ENCODE measurements at regions not wholly inside any gene's neighbourhood (a gene's known extent, or its start where the extent isn't known, plus 50 kb on each side); places are given as distances from the start of the nearest gene placed in this dataset.

DNA sequence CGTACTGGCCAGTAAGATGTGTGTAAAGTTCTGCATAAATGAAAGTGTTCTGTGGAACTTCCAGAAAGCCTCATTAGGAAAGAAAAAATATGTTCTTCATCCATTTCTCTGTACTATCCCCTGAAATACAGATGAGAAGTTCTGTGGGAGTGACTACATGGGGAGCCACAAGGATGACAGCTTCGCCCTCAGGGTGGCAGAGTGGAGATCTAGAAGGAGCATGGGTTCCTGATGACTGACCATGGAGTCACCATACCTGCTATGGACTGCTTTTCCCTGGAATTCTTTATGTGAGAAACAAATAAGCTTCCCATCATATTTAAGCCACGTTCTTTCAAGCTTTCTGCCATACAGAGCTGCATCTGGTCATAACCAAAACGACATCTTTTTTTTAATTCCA, 113.9 kb upstream of the RGS1 start (continued):
- no peak for TF ChIP-seq E2F8 (IDR thresholded peaks at IDR 0.05; ENCODE audit: low read depth, partially characterized antibody)
- TF ChIP-seq ATF3 (IDR thresholded peaks at IDR 0.05; ENCODE audit: borderline replicate concordance, extremely low read depth, low read depth, low read length), result no peak
- TF ChIP-seq, protein P1, sequence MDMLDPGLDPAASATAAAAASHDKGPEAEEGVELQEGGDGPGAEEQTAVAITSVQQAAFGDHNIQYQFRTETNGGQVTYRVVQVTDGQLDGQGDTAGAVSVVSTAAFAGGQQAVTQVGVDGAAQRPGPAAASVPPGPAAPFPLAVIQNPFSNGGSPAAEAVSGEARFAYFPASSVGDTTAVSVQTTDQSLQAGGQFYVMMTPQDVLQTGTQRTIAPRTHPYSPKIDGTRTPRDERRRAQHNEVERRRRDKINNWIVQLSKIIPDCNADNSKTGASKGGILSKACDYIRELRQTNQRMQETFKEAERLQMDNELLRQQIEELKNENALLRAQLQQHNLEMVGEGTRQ (IDR thresholded peaks at IDR 0.05; ENCODE audit: borderline replicate concordance, low read depth, low read length), result no peak
- no peak for TF ChIP-seq MTA2 (IDR thresholded peaks at IDR 0.05; ENCODE audit: low read depth)
- no peak for TF ChIP-seq PAX8 (IDR thresholded peaks at IDR 0.05)
- TF ChIP-seq WRNIP1 (IDR thresholded peaks at IDR 0.05; ENCODE audit: borderline replicate concordance, low read depth, low read length), result no peak
- TF ChIP-seq ZNF274 (IDR thresholded peaks at IDR 0.05; ENCODE audit: insufficient read depth, insufficient read length), result no peak
- TF ChIP-seq ZSCAN29 (IDR thresholded peaks at IDR 0.05), result no peak

DNA sequence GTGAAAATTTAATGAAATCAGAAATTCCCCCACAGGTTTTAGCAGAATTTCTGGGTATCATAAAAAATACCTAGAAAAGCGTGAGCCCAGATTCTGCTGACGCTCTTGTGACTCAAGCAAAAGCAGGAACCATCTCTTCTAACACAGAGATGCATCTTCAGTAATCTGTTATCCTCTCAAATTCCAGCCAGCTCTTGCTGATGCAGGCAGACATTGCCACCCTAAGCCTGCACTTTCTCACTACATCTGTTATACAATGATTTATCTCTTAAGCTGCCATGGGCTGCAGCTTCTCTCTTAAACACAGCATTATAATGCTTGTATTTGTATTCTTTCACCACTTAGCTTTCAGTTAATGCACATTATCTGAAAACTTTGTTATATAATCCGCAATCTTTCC, 113.0 kb upstream of the RGS1 start:
- RAD21 ChIA-PET (ENCODE audit: unreplicated experiment), result interaction anchor here (1.1 kb wide), 1 partner anchor 10 kb away, joined by 3 read pairs; no protein-coding TSS in a partner anchor
- SMC1A ChIA-PET (ENCODE audit: uncharacterized antibody, unreplicated experiment), result interaction anchor here (0.6 kb wide), 1 partner anchor 205 kb away, joined by 3 read pairs; no protein-coding TSS in a partner anchor
- TF ChIP-seq EZH2 (IDR thresholded peaks at IDR 0.05; ENCODE audit: borderline replicate concordance, control insufficient read depth, low read depth, low read length), result no peak
- TF ChIP-seq ZNF217 (IDR thresholded peaks at IDR 0.05), result no peak
- no peak for TF ChIP-seq NFXL1 (IDR thresholded peaks at IDR 0.05; ENCODE audit: borderline replicate concordance)
- TF ChIP-seq, protein P2, sequence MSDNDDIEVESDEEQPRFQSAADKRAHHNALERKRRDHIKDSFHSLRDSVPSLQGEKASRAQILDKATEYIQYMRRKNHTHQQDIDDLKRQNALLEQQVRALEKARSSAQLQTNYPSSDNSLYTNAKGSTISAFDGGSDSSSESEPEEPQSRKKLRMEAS (IDR thresholded peaks at IDR 0.05; ENCODE audit: low read depth, low read length), result no peak
- no peak for TF ChIP-seq IRF4 (IDR thresholded peaks at IDR 0.05; ENCODE audit: low read depth, low read length)
- TF ChIP-seq ZBED1 (IDR thresholded peaks at IDR 0.05; ENCODE audit: borderline replicate concordance), result no peak
- TF ChIP-seq ESRRA (IDR thresholded peaks at IDR 0.05; ENCODE audit: low read length), result no peak
- TF ChIP-seq RB1 (IDR thresholded peaks at IDR 0.05; ENCODE audit: borderline replicate concordance), result no peak
- TF ChIP-seq, protein P1 (IDR thresholded peaks at IDR 0.05; ENCODE audit: borderline replicate concordance, low read depth, low read length), result no peak
- no peak for TF ChIP-seq SPI1 (IDR thresholded peaks at IDR 0.05; ENCODE audit: borderline replicate concordance, insufficient read depth, low read depth, low read length)

More for the DNA sequence above, 113.0 kb upstream of the RGS1 start:
- Histone ChIP-seq H3K27me3 (replicated peaks in 1 of 2; ENCODE audit: control insufficient read depth in 2 of 2, insufficient read depth in 2 of 2, low read length in 1 of 2) (no peaks in the 10 kb centered on the region), H3K4me1 (ENCODE audit: control insufficient read depth, insufficient read depth, low read length) (no peaks in the 10 kb centered on the region), H3K4me2 (ENCODE audit: control insufficient read depth, insufficient read depth) (no peak overlapping the region), H3K9ac (ENCODE audit: control insufficient read depth, insufficient read depth, low read length) (no peak overlapping the region), H3K27ac (ENCODE audit: control insufficient read depth, insufficient read depth) (no peak overlapping the region), H2AFZ (ENCODE audit: control insufficient read depth, low read depth, low read length) (no peak overlapping the region), H4K20me1 (ENCODE audit: control insufficient read depth, insufficient read depth) (no peaks in the 10 kb centered on the region), H3K79me2 (ENCODE audit: control insufficient read depth, insufficient read depth, low read length) (no peaks in the 10 kb centered on the region), H3K9me3 (replicated peaks; ENCODE audit: control insufficient read depth, insufficient read depth, low read length) (no peaks in the 10 kb centered on the region), H3K36me3 (ENCODE audit: control insufficient read depth in 2 of 2, insufficient read depth in 2 of 2, low read length in 1 of 2) (no peaks in the 10 kb centered on the region), H3K4me3 (no peak overlapping the region)
- WGBS (ENCODE audit: insufficient coverage, insufficient replicate concordance, low lambda C conversion rate, missing lambda C conversion rate), result 23% methylated on average over 3 of the region's 3 CpGs
- CTCF ChIA-PET, result interaction anchor here (1.4 to 1.7 kb wide), 2 partner anchors 12 kb away, joined by 6 to 7 read pairs; no protein-coding TSS in a partner anchor
- intact Hi-C loops (cut with micrococcal nuclease; ENCODE audit: unreplicated experiment) (no loop called here), in situ Hi-C loops (cut with MboI) (loop anchor here (25.0 kb wide), 1 partner anchor 1825 kb away; no protein-coding TSS in a partner anchor)
- POLR2A ChIA-PET, result no interaction called here
- no peak for ATAC-seq
- FAIRE-seq, result no peak
- DNase-seq (ENCODE audit: low read depth, low spot score), result no peak
- no TSS peak for BruUV-seq (replicated peaks)
